GM18867 (cell line): ENCODE measurements at regions not wholly inside any gene's neighbourhood (a gene's known extent, or its start where the extent isn't known, plus 50 kb on each side); places are given as distances from the start of the nearest gene placed in this dataset.

Source experiments
- ATAC-seq: cut with Tn5 transposase; IDR thresholded peaks from one replicate; pipeline ENCODE4 v1.9.1; 2021; ENCODE audit warnings: mild to moderate bottlenecking, moderate library complexity; ENCODE audit not compliant: unreplicated experiment

DNA sequence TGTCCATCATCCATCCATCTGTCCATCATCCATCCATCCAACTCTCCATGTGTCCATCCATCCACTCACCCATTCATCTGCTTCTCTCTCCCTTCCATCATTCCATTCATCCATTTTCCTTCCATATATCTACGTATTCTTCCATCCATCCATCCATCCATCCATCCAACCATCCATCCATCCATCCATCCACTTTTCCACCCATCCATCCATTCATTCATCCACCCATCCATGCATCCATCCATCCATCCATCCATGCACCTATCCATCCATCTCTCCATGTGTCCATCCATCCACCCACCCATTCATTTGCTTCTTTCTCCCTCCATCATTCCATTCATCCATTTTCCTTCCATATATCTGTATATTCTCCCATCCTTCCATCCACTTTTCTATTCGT lies 214.0 kb upstream of the RTL1 start:
- no peak for ATAC-seq

GRCh38 chr14:101118233-101118632 lies 214.7 kb upstream of the RTL1 start:
- ATAC-seq: no peak

GRCh38 chr14:101118746-101119591 lies 215.4 kb upstream of the RTL1 start:
- no peak for ATAC-seq

- no peak for ATAC-seq
Observed at GRCh38 chr14:101119830-101120571, 216.5 kb upstream of the RTL1 start.

GRCh38 chr14:101120641-101121507 lies 217.4 kb upstream of the RTL1 start:
- ATAC-seq: no peak

- ATAC-seq: no peak
Observed at GRCh38 chr14:101121508-101122139, 218.1 kb upstream of the RTL1 start.

- ATAC-seq: no peak
Observed at GRCh38 chr14:101122237-101123141, 219.0 kb upstream of the RTL1 start.

DNA sequence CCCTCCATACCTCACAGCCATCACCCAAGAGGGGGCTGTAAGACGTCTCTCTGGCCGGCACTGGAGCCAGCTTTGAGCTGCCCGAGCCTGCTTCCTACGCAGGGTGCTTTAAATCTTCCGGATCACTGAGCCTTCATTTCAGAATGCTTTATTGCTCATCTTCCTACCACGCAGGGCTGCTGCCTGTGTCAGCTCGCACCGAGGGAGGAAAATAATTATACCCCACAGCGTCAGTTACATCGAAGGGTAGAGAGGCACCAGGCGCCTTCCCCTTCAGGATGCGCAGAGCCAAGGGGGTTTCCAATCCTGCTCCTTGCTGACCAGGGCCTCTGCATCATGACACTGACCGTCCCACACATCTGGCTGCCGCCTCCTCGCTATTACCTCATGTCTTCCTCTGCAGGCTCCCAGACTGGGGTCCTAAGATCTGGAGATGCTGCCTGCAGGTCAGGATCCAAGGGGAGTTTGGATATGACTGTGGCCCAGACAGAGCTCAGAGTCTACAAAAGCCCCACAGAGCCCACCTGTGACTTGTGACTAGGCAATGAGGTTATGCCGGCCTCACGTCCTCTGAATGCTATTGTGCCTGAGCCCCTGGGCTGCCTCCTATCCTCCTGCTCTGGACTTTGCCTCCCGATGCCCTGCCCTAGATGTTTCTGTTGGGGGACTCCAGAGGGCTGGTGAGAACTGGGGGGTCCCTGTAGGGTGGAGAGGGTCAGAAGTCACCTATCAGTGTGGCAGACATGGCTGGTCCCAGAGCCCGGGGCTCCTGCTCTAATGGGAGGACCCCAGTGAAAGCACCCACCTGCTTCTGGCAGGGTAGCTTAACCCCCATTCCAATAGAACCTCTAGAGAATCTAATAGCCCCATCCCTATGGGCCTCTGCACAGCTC lies 220.3 kb upstream of the RTL1 start:
- ATAC-seq: no peak

DNA sequence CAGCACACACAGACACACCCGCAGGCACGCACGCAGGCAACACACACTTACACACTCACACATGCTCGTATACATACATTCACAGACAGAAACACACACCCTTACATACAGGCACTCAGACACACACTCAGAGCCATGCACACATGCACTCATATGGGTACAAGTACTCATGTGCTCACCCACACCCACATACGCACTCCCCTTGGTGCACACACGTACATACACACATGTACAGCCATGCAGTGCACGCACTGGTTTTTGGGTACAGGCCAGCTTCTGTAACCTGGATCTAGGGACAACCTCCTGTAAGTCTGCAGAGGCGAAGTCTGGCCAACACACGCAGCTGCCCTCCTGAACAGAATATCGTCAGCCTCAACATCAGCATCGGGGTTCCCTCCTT lies 221.3 kb upstream of the RTL1 start:
- no peak for ATAC-seq

- ATAC-seq: no peak
Observed at GRCh38 chr14:101125313-101125712, 221.8 kb upstream of the RTL1 start.

- ATAC-seq: no peak
Observed at GRCh38 chr14:101125719-101126651, 222.5 kb upstream of the RTL1 start.

GRCh38 chr14:101126731-101127130 lies 223.2 kb upstream of the RTL1 start:
- ATAC-seq: no peak

- ATAC-seq: no peak
Observed at GRCh38 chr14:101127224-101127623, 223.7 kb upstream of the RTL1 start.

- no peak for ATAC-seq
Observed at GRCh38 chr14:101128478-101129321, 225.2 kb upstream of the RTL1 start.

DNA sequence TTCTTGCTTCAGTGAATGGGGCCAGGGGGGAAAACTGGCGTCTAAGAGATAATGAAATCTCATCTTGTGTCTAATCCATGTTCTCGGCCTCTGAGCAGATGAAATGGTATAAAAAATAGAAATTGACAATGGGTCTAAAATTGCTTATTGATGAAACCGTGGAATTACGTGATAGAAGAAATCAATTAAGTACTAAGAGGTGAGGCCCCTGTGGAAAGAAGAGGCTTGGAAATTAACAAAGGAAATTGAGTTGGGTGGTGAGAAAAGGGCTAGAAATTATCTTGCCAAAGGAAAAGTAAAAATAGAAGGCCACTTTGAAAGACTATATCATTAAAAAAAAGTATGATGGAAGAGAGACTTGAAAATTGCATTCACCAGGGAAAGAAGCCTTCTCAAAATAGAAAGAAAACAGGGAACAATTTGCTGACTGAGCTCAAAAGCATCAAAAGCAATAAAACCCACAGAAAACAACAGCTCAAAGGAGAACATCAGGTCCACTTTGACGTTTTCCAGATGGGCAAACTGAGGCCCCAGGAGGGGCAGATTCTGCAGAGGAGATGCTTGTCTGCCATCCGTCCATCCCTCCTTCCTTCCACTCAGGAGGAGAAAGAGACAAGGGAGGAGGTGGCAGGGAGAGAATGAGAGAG lies 226.1 kb upstream of the RTL1 start:
- no peak for ATAC-seq

- no peak for ATAC-seq
Observed at GRCh38 chr14:101130861-101131260, 227.3 kb upstream of the RTL1 start.
